Endothelial cell of umbilical vein (primary cell): ENCODE measurements at regions not wholly inside any gene's neighbourhood (a gene's known extent, or its start where the extent isn't known, plus 50 kb on each side); places are given as distances from the start of the nearest gene placed in this dataset.

ENCODE experiments used
- BruUV-seq: library from RNA; stranded (reverse); fragments of 400-500 nt; replicated peaks from 2 replicates; lab custom pipeline; 2021; lab: Mats Ljungman, UMichigan
- CTCF ChIA-PET: fragments of 300-600, 350-600 bp; sonication (Branson Sonifier 250); formaldehyde crosslinking; loops from one replicate; lab custom pipeline; 2021; ENCODE audit warnings: antibody characterized with exemption, inconsistent platforms; lab: Charles Lee
- POLR2A ChIA-PET: fragments of 300-600, 350-600 bp; sonication (Branson Sonifier 250); formaldehyde crosslinking; loops from one replicate; lab custom pipeline; 2021; ENCODE audit warnings: antibody characterized with exemption, inconsistent platforms; lab: Charles Lee
- DNase-seq: peaks from one replicate; pipeline ENCODE4 v3.0.0-alpha.2; 2011; ENCODE audit warnings: low read depth, low spot score
- FAIRE-seq: peaks from 2 replicates; lab custom pipeline; 2011; peaks lifted over from hg19 to GRCh38; lab: Jason Lieb, UNC
- H2AFZ ChIP-seq: 2 replicates; pipeline ENCODE4 v1.6.0; 2012; ENCODE audit warnings: low read depth, low read length, control low read depth, inconsistent platforms
- H3K27ac ChIP-seq: 2 replicates; pipeline ENCODE4 v1.5.1; 2011; ENCODE audit warnings: low read depth, mild to moderate bottlenecking, control low read depth, low read length, moderate library complexity; ENCODE audit not compliant: insufficient read depth
- H3K27me3 ChIP-seq, 2 experiments: 2 replicates each; pipeline versions ENCODE4 v1.6.0 to v1.6.1; 2011; ENCODE audit warnings: low read length in 2 of 2, mixed read lengths in 1 of 2; ENCODE audit not compliant: control insufficient read depth in 2 of 2, insufficient read depth in 2 of 2
- H3K36me3 ChIP-seq, 2 experiments: 2 replicates in 1 of 2; 3 replicates in 1 of 2; pipeline ENCODE4 v1.5.1; 2011; ENCODE audit warnings: low read length in 2 of 2, mild to moderate bottlenecking in 1 of 2, moderate library complexity in 1 of 2; ENCODE audit not compliant: control insufficient read depth in 2 of 2, insufficient read depth in 2 of 2; ENCODE audit errors: extremely low read depth in 1 of 2
- H3K4me1 ChIP-seq: 3 replicates; pipeline ENCODE4 v1.5.1; 2011; ENCODE audit warnings: mild to moderate bottlenecking, low read length; ENCODE audit not compliant: control insufficient read depth, insufficient read depth; ENCODE audit errors: extremely low read depth
- H3K4me2 ChIP-seq: 2 replicates; pipeline ENCODE4 v1.6.1; 2011; ENCODE audit warnings: low read length, control low read depth, mixed read lengths; ENCODE audit not compliant: insufficient read depth
- H3K4me3 ChIP-seq, 3 experiments: fragments of 200-600 bp in 1 of 3; sonication (generic), shearing (Covaris generic) in 1 of 3; replicated peaks in 1 of 3; 2 replicates each; pipeline ENCODE4 v1.5.1; 2011 to 2016; ENCODE audit warnings: control low read depth in 3 of 3, low read length in 3 of 3, mild to moderate bottlenecking in 2 of 3, inconsistent platforms in 1 of 3, low read depth in 1 of 3, moderate library complexity in 1 of 3; ENCODE audit not compliant: insufficient read depth in 1 of 3
- H3K79me2 ChIP-seq: 2 replicates; pipeline ENCODE4 v1.6.0; 2012; ENCODE audit warnings: low read length, inconsistent platforms; ENCODE audit not compliant: control insufficient read depth, insufficient read depth
- H3K9ac ChIP-seq: replicated peaks from 2 replicates; pipeline ENCODE3; 2011; ENCODE audit warnings: low read length, control low read depth; ENCODE audit not compliant: insufficient read depth; ENCODE audit errors: extremely low read depth
- H3K9me1 ChIP-seq: replicated peaks from 3 replicates; pipeline ENCODE4 v1.6.0; 2011; ENCODE audit warnings: mild to moderate bottlenecking, low read length; ENCODE audit not compliant: control insufficient read depth, insufficient read depth; ENCODE audit errors: extremely low read depth
- H3K9me3 ChIP-seq: replicated peaks from 2 replicates; pipeline ENCODE4 v1.5.1; 2012; ENCODE audit warnings: low read length, inconsistent platforms; ENCODE audit not compliant: control insufficient read depth, insufficient read depth
- H4K20me1 ChIP-seq: replicated peaks from 2 replicates; pipeline ENCODE3; 2011; ENCODE audit warnings: mild to moderate bottlenecking, low read length; ENCODE audit not compliant: control insufficient read depth, insufficient read depth; ENCODE audit errors: extremely low read depth
- CTCF ChIP-seq, 2 donors: IDR thresholded peaks; 1 replicate in 1 of 2; 2 replicates in 1 of 2; pipeline ENCODE4 v1.5.1; 2011; ENCODE audit warnings: low read length in 2 of 2, mild to moderate bottlenecking in 2 of 2, moderate library complexity in 2 of 2, control low read depth in 1 of 2, inconsistent platforms in 1 of 2, low read depth in 1 of 2; ENCODE audit not compliant: insufficient read depth in 1 of 2; ENCODE audit errors: extremely low read depth in 1 of 2
- EZH2 ChIP-seq: IDR thresholded peaks from 2 replicates; pipeline ENCODE4 v1.6.1; 2012; ENCODE audit warnings: borderline replicate concordance, low read depth, mild to moderate bottlenecking, moderate library complexity, low read length, inconsistent platforms; ENCODE audit not compliant: severe bottlenecking
- FOS ChIP-seq: IDR thresholded peaks from 2 replicates; pipeline ENCODE4 v1.6.1; 2011; ENCODE audit warnings: mild to moderate bottlenecking, low read length, moderate library complexity, borderline replicate concordance; ENCODE audit not compliant: insufficient read depth
- GATA2 ChIP-seq: IDR thresholded peaks from 2 replicates; pipeline ENCODE4 v1.7.0; 2011; ENCODE audit warnings: low read depth, mild to moderate bottlenecking, moderate library complexity, mixed read lengths, low read length; ENCODE audit not compliant: insufficient read length, insufficient read depth
- JUN ChIP-seq: IDR thresholded peaks from 2 replicates; pipeline ENCODE4 v1.6.1; 2011; ENCODE audit warnings: borderline replicate concordance, low read depth; ENCODE audit not compliant: insufficient read length, insufficient read depth
- MAX ChIP-seq: IDR thresholded peaks from 2 replicates; pipeline ENCODE4 v1.6.1; 2011; ENCODE audit not compliant: insufficient read depth, insufficient read length
- MYC ChIP-seq: IDR thresholded peaks from one replicate; pipeline ENCODE4 v1.6.1; 2011; ENCODE audit warnings: mild to moderate bottlenecking, low read depth, low read length
- POLR2A ChIP-seq: IDR thresholded peaks from 2 replicates; pipeline ENCODE4 v1.6.1; 2012; ENCODE audit warnings: low read depth, mild to moderate bottlenecking, control low read depth, low read length
- POLR2AphosphoS5 ChIP-seq: IDR thresholded peaks from 2 replicates; pipeline ENCODE4 v1.6.1; 2012; ENCODE audit warnings: low read depth, mild to moderate bottlenecking, control low read depth, low read length, moderate library complexity; ENCODE audit not compliant: insufficient read depth
- dilution Hi-C: fragments of 300-500 bp; cut with MboI; formaldehyde crosslinking; loops from one replicate; pipeline ENCODE4 v1.15.0; 2019; ENCODE audit warnings: low sequenced_read_pairs; ENCODE audit not compliant: extremely low pct_ligation_motif_present
- intact Hi-C: fragments of 100-400 bp; cut with micrococcal nuclease; formaldehyde crosslinking; loops from one replicate; pipeline ENCODE4 v1.10.0; 2022

GRCh38 chr13:69603144-69603853, 504.3 kb upstream of the ATXN8OS start:
- Histone ChIP-seq H3K4me2 (no peak overlapping the region), H4K20me1 (no peaks in the 10 kb centered on the region), H3K9ac (no peak overlapping the region), H2AFZ (no peak overlapping the region), H3K4me3 (no peak overlapping the region), H3K9me1 (no peaks in the 10 kb centered on the region), H3K79me2 (no peaks in the 10 kb centered on the region), H3K9me3 (no peaks in the 10 kb centered on the region), H3K27ac (no peak overlapping the region), H3K27me3 (no peaks in the 10 kb centered on the region), H3K36me3 (no peaks in the 10 kb centered on the region), H3K4me1 (no peaks in the 10 kb centered on the region)
- CTCF ChIA-PET, result no interaction called here
- no TSS peak for BruUV-seq
- POLR2A ChIA-PET, result no interaction called here
- TF ChIP-seq POLR2AphosphoS5 (no peak), POLR2A (no peak), GATA2 (no peak)
- intact Hi-C loops (no loop called here), dilution Hi-C loops (no loop called here)
- DNase-seq (no peak), FAIRE-seq (no peak)

GRCh38 chr13:69601661-69602060, 506.0 kb upstream of the ATXN8OS start:
- Histone ChIP-seq H3K4me1 (no peaks in the 10 kb centered on the region), H3K27ac (no peak overlapping the region), H3K9ac (no peak overlapping the region), H3K9me3 (no peaks in the 10 kb centered on the region), H3K79me2 (no peaks in the 10 kb centered on the region), H3K36me3 (no peaks in the 10 kb centered on the region), H3K4me3 (no peak overlapping the region), H4K20me1 (no peaks in the 10 kb centered on the region), H2AFZ (no peak overlapping the region), H3K9me1 (no peaks in the 10 kb centered on the region), H3K27me3 (no peaks in the 10 kb centered on the region), H3K4me2 (no peak overlapping the region)
- TF ChIP-seq MYC (no peak), EZH2 (no peak), CTCF (IDR thresholded peaks at IDR 0.05; ENCODE audit: extremely low read depth in 1 of 2, insufficient read depth in 1 of 2, low read depth in 1 of 2, low read length in 2 of 2) (no peak), GATA2 (no peak), MAX (no peak), POLR2A (no peak), JUN (no peak), POLR2AphosphoS5 (no peak), FOS (no peak)
- BruUV-seq, result no TSS peak
- no peak for DNase-seq
- ChIA-PET CTCF (no interaction called here), POLR2A (no interaction called here)
- intact Hi-C loops, result no loop called here
- dilution Hi-C loops, result no loop called here
- FAIRE-seq, result no peak
